ENCODE measurements at regions not wholly inside any gene's neighbourhood (a gene's known extent, or its start where the extent isn't known, plus 50 kb on each side); places are given as distances from the start of the nearest gene placed in this dataset.

DNA sequence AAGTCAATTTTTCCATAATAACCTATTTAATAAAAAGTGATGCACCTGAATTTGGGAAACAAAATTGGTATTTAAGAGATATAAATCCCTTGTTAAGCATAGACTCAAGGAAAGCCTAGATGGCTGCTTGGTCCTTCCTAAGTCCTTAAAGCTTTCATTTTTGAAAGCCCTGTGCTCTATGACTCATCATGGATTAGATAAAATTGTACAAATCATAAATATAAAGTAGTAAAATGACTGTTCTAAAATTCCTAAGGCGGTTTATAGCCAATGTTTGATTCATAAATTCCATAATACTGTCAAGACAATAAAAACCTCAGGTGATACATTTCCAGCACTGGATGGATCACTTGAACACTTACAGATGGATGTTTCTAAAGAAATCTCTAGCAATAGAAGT lies 730.8 kb upstream of the EPHA6 start:
- Mint-ChIP-seq H3K27me3 (no peaks in the 10 kb centered on the region), H3K36me3 (no peaks in the 10 kb centered on the region), H3K9me3 (peaks cover 3% of the 10 kb centered on the region), H3K4me1 (ENCODE audit: low read depth in 2 of 2) (no peaks in the 10 kb centered on the region), H3K4me3 (no peak overlapping the region), H3K27ac (no peak overlapping the region)
- ATAC-seq (no peak), DNase-seq (ENCODE audit: low spot score) (no peak)

DNA sequence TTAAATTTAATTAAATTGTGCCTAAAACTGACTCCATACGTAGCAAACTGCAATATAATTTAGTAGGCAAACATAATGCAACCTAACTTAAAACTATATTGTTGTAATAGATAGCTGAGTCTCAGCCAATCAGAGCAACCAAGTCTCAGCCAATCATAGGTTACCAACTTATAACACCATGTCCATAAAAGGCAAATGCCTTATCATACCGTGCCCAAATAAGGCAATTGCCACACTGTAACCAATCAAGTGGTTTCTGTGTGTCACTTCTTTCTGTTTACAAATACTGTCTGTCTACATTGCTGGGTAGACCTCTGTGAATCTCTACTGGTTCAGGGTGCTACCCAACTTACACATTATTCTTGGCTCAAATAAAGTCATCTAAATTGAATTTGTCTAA lies 728.4 kb upstream of the EPHA6 start:
- Mint-ChIP-seq H3K4me1 (ENCODE audit: low read depth in 2 of 2) (no peaks in the 10 kb centered on the region), H3K36me3 (no peaks in the 10 kb centered on the region), H3K27ac (no peak overlapping the region), H3K9me3 (peaks cover 3% of the 10 kb centered on the region), H3K27me3 (no peaks in the 10 kb centered on the region), H3K4me3 (no peak overlapping the region)
- no peak for ATAC-seq
- no peak for DNase-seq (ENCODE audit: low spot score)

DNA sequence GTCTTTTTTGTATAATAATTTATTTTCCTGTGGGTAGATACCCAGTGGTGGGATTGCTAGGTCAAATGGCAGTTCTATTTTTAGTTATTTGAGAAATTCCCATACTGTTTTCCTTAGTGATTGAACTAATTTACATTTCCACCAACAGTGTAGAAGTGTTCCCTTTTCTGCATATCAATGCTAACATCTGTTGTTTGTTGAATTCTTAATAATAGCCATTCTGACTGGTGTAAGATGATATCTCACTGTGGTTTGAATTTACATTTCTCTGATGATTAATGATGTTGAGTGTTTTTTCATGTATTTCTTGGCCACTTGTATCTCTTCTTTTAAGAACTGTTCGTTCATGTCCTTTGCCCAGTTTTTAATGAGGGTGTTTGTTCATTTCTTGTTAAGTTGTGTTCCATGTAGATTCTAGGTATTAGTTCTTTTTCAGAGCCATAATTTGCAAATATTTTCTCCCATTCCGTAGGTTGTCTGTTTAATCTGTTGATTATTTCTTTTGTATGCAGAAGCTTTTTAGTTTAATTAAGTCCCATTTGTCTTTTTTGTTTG lies 713.3 kb upstream of the EPHA6 start:
- no peaks in the 10 kb centered on the region for H3K4me1 Mint-ChIP-seq (ENCODE audit: low read depth in 2 of 2)
- peaks cover 6% of the 10 kb centered on the region for H3K9me3 Mint-ChIP-seq
- H3K4me3 Mint-ChIP-seq, result no peak overlapping the region
- no peak for DNase-seq (ENCODE audit: low spot score)
- H3K36me3 Mint-ChIP-seq, result no peaks in the 10 kb centered on the region
- no peak for ATAC-seq
- no peaks in the 10 kb centered on the region for H3K27me3 Mint-ChIP-seq
- no peak overlapping the region for H3K27ac Mint-ChIP-seq

DNA sequence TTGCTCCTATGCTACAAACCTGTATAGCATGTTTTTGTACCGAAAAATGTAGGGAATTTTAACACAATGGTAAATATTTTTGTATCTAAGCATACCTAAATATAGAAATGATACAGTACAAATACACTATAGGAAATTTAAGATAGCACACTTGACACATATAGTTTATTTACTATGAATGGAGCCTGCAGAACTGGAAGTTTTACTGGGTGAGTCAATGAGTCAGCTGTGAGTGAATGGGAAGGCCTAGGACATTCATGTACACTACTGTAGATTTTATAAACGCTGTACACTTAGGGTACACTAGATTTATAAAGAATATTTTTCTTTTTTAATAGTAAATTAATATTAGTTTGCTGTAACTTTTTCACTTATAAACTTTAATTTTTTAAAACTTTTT lies 707.7 kb upstream of the EPHA6 start:
- no peaks in the 10 kb centered on the region for H3K4me1 Mint-ChIP-seq (ENCODE audit: low read depth in 2 of 2)
- no peak overlapping the region for H3K27ac Mint-ChIP-seq
- ATAC-seq, result no peak
- no peak for DNase-seq (ENCODE audit: low spot score)
- H3K4me3 Mint-ChIP-seq, result no peak overlapping the region
- peaks cover 2% of the 10 kb centered on the region for H3K9me3 Mint-ChIP-seq
- H3K36me3 Mint-ChIP-seq, result no peaks in the 10 kb centered on the region
- H3K27me3 Mint-ChIP-seq, result no peaks in the 10 kb centered on the region
